ENCODE measurements at regions not wholly inside any gene's neighbourhood (a gene's known extent, or its start where the extent isn't known, plus 50 kb on each side); places are given as distances from the start of the nearest gene placed in this dataset.

DNA sequence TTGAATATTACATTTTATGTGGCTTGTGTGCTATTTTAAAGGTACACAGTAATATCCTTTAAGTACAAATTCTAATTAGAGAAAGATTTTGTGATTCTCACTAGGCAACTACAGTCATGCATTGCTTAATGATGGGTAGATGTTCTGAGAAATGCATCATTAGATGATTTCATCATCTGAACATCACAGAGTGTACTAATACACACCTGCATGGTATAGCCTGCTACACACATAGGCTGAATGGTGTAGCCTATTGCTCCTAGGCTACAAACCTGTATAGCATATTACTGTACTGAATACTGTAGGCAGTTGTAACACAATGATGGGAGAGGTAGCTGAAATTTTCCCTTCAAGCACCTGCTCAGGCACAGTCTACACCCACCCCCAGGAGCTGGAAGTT lies 217.4 kb upstream of the EOMES start:
- H3K9me3 ChIP-seq (replicated peaks; ENCODE audit: control insufficient read depth, insufficient read depth, low read length), result no peaks in the 10 kb centered on the region
- H4K20me1 ChIP-seq (replicated peaks; ENCODE audit: control insufficient read depth, extremely low read depth, insufficient read depth, low read length), result no peaks in the 10 kb centered on the region
- H3K4me3 ChIP-seq (replicated peaks in 1 of 3; ENCODE audit: insufficient read depth in 1 of 3, low read depth in 1 of 3, low read length in 3 of 3), result no peak overlapping the region
- DNase-seq (ENCODE audit: low read depth, low spot score) (no peak), FAIRE-seq (no peak)
- no peaks in the 10 kb centered on the region for H3K9me1 ChIP-seq (replicated peaks; ENCODE audit: control insufficient read depth, extremely low read depth, insufficient read depth, low read length)
- no peak overlapping the region for H2AFZ ChIP-seq (ENCODE audit: low read depth, low read length)
- intact Hi-C loops (cut with micrococcal nuclease) (no loop called here), dilution Hi-C loops (cut with MboI; ENCODE audit: extremely low pct_ligation_motif_present, low sequenced_read_pairs) (no loop called here)
- BruUV-seq (replicated peaks), result no TSS peak
- H3K4me1 ChIP-seq (ENCODE audit: control insufficient read depth, extremely low read depth, insufficient read depth, low read length), result no peaks in the 10 kb centered on the region
- H3K36me3 ChIP-seq (ENCODE audit: control insufficient read depth in 2 of 2, extremely low read depth in 1 of 2, insufficient read depth in 2 of 2, low read length in 2 of 2), result no peaks in the 10 kb centered on the region
- no peaks in the 10 kb centered on the region for H3K79me2 ChIP-seq (ENCODE audit: control insufficient read depth, insufficient read depth, low read length)
- POLR2A ChIA-PET, result no interaction called here
- no peak overlapping the region for H3K4me2 ChIP-seq (ENCODE audit: insufficient read depth, low read length)
- H3K27ac ChIP-seq (ENCODE audit: insufficient read depth, low read depth, low read length), result no peak overlapping the region
- CTCF ChIA-PET, result no interaction called here
- H3K27me3 ChIP-seq (ENCODE audit: control insufficient read depth in 2 of 2, insufficient read depth in 2 of 2, low read length in 2 of 2), result no peaks in the 10 kb centered on the region
- H3K9ac ChIP-seq (replicated peaks; ENCODE audit: extremely low read depth, insufficient read depth, low read length), result no peak overlapping the region
- TF ChIP-seq POLR2A (IDR thresholded peaks at IDR 0.05; ENCODE audit: low read depth, low read length), result no peak
- no peak for TF ChIP-seq POLR2AphosphoS5 (IDR thresholded peaks at IDR 0.05; ENCODE audit: insufficient read depth, low read depth, low read length)
- no peak for TF ChIP-seq EZH2 (IDR thresholded peaks at IDR 0.05; ENCODE audit: borderline replicate concordance, low read depth, low read length, severe bottlenecking)
- TF ChIP-seq, protein P1, sequence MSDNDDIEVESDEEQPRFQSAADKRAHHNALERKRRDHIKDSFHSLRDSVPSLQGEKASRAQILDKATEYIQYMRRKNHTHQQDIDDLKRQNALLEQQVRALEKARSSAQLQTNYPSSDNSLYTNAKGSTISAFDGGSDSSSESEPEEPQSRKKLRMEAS (IDR thresholded peaks at IDR 0.05; ENCODE audit: insufficient read depth, insufficient read length), result no peak
- TF ChIP-seq MYC (IDR thresholded peaks at IDR 0.05; ENCODE audit: low read depth, low read length), result no peak
- TF ChIP-seq JUN (IDR thresholded peaks at IDR 0.05; ENCODE audit: borderline replicate concordance, insufficient read depth, insufficient read length, low read depth), result no peak

DNA sequence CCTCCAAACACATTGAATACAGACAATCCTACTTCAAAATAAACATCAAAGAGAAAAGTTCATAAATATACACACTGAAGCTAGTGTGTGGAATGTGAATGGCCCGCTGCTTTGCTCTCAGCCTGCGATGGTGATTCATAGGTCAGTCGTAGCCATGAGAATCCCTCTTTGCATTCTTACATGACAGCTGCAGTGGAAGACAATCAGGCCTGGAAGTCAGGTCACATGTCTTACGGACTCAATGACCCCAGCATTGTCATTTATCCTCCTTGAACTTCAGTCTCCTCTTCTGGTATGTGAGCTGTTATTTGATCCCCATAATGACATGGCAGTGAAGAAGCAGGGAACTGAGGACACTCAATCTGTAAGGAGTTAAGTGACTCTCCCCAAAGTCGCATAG lies 217.8 kb upstream of the EOMES start:
- ChIA-PET CTCF (no interaction called here), POLR2A (no interaction called here)
- Histone ChIP-seq H4K20me1 (replicated peaks; ENCODE audit: control insufficient read depth, extremely low read depth, insufficient read depth, low read length) (no peaks in the 10 kb centered on the region), H2AFZ (ENCODE audit: low read depth, low read length) (no peak overlapping the region), H3K9ac (replicated peaks; ENCODE audit: extremely low read depth, insufficient read depth, low read length) (no peak overlapping the region), H3K9me3 (replicated peaks; ENCODE audit: control insufficient read depth, insufficient read depth, low read length) (no peaks in the 10 kb centered on the region), H3K9me1 (replicated peaks; ENCODE audit: control insufficient read depth, extremely low read depth, insufficient read depth, low read length) (no peaks in the 10 kb centered on the region), H3K79me2 (ENCODE audit: control insufficient read depth, insufficient read depth, low read length) (no peaks in the 10 kb centered on the region), H3K36me3 (ENCODE audit: control insufficient read depth in 2 of 2, extremely low read depth in 1 of 2, insufficient read depth in 2 of 2, low read length in 2 of 2) (no peaks in the 10 kb centered on the region), H3K4me2 (ENCODE audit: insufficient read depth, low read length) (no peak overlapping the region), H3K27me3 (ENCODE audit: control insufficient read depth in 2 of 2, insufficient read depth in 2 of 2, low read length in 2 of 2) (no peaks in the 10 kb centered on the region), H3K27ac (ENCODE audit: insufficient read depth, low read depth, low read length) (no peak overlapping the region), H3K4me3 (replicated peaks in 1 of 3; ENCODE audit: insufficient read depth in 1 of 3, low read depth in 1 of 3, low read length in 3 of 3) (no peak overlapping the region), H3K4me1 (ENCODE audit: control insufficient read depth, extremely low read depth, insufficient read depth, low read length) (no peaks in the 10 kb centered on the region)
- intact Hi-C loops (cut with micrococcal nuclease), result no loop called here
- BruUV-seq (replicated peaks), result no TSS peak
- TF ChIP-seq EZH2 (IDR thresholded peaks at IDR 0.05; ENCODE audit: borderline replicate concordance, low read depth, low read length, severe bottlenecking) (no peak), JUN (IDR thresholded peaks at IDR 0.05; ENCODE audit: borderline replicate concordance, insufficient read depth, insufficient read length, low read depth) (no peak), POLR2AphosphoS5 (IDR thresholded peaks at IDR 0.05; ENCODE audit: insufficient read depth, low read depth, low read length) (no peak), FOS (IDR thresholded peaks at IDR 0.05; ENCODE audit: borderline replicate concordance, insufficient read depth, low read length) (no peak), GATA2 (IDR thresholded peaks at IDR 0.05; ENCODE audit: insufficient read depth, insufficient read length, low read depth, low read length) (no peak), MYC (IDR thresholded peaks at IDR 0.05; ENCODE audit: low read depth, low read length) (no peak), POLR2A (IDR thresholded peaks at IDR 0.05; ENCODE audit: low read depth, low read length) (no peak)
- TF ChIP-seq, protein P1 (IDR thresholded peaks at IDR 0.05; ENCODE audit: insufficient read depth, insufficient read length), result no peak
- TF ChIP-seq, protein P2, sequence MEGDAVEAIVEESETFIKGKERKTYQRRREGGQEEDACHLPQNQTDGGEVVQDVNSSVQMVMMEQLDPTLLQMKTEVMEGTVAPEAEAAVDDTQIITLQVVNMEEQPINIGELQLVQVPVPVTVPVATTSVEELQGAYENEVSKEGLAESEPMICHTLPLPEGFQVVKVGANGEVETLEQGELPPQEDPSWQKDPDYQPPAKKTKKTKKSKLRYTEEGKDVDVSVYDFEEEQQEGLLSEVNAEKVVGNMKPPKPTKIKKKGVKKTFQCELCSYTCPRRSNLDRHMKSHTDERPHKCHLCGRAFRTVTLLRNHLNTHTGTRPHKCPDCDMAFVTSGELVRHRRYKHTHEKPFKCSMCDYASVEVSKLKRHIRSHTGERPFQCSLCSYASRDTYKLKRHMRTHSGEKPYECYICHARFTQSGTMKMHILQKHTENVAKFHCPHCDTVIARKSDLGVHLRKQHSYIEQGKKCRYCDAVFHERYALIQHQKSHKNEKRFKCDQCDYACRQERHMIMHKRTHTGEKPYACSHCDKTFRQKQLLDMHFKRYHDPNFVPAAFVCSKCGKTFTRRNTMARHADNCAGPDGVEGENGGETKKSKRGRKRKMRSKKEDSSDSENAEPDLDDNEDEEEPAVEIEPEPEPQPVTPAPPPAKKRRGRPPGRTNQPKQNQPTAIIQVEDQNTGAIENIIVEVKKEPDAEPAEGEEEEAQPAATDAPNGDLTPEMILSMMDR (IDR thresholded peaks at IDR 0.05; ENCODE audit: extremely low read depth in 1 of 2, insufficient read depth in 1 of 2, low read depth in 1 of 2, low read length in 2 of 2), result no peak
- no peak for FAIRE-seq
- no peak for DNase-seq (ENCODE audit: low read depth, low spot score)
- dilution Hi-C loops (cut with MboI; ENCODE audit: extremely low pct_ligation_motif_present, low sequenced_read_pairs), result no loop called here
